ENCODE measurements at regions not wholly inside any gene's neighbourhood (a gene's known extent, or its start where the extent isn't known, plus 50 kb on each side); places are given as distances from the start of the nearest gene placed in this dataset.

- TF ChIP-seq CTCF (IDR thresholded peaks at IDR 0.05), result peak; percentile 48
- Mint-ChIP-seq H3K9me3 (ENCODE audit: low read depth) (no peaks in the 10 kb centered on the region), H3K4me1 (ENCODE audit: low read depth) (peaks cover 17% of the 10 kb centered on the region), H3K27me3 (ENCODE audit: low read depth) (no peaks in the 10 kb centered on the region), H3K27ac (ENCODE audit: unreplicated experiment) (no peak overlapping the region), H3K36me3 (ENCODE audit: low read depth) (peaks cover 1% of the 10 kb centered on the region), H3K4me3 (ENCODE audit: unreplicated experiment) (no peak overlapping the region)
- DNase-seq (ENCODE audit: low spot score), result no peak
Observed at GRCh38 chr1:173408886-173409285, 68.2 kb upstream of the PRDX6 start.

DNA sequence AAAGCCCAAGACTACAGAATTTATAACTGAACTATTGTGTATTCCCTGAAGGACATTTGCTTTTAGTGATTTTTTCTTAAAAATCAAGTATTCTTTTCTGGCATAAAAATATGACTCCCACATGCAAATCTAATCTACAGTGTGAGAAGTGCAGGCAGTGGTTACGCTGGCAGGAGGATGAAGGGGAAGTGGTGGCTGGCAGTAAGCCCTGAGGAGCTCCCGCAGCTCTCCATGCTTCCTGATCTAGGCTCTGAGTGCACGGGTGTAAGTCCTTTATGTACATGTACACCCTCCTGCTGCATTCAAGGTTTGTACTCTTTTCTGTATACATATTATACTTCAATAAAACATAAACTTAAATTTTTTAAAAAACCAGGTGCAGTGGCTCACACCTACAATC, 67.5 kb upstream of the PRDX6 start:
- no peaks in the 10 kb centered on the region for H3K9me3 Mint-ChIP-seq (ENCODE audit: low read depth)
- peak overlapping the region; percentile 8 for H3K27ac Mint-ChIP-seq (ENCODE audit: unreplicated experiment)
- no peak overlapping the region for H3K4me3 Mint-ChIP-seq (ENCODE audit: unreplicated experiment)
- DNase-seq (ENCODE audit: low spot score), result no peak
- peaks cover 17% of the 10 kb centered on the region for H3K4me1 Mint-ChIP-seq (ENCODE audit: low read depth)
- no peak for TF ChIP-seq CTCF (IDR thresholded peaks at IDR 0.05)
- no peaks in the 10 kb centered on the region for H3K27me3 Mint-ChIP-seq (ENCODE audit: low read depth)
- peaks cover 1% of the 10 kb centered on the region for H3K36me3 Mint-ChIP-seq (ENCODE audit: low read depth)

- H3K9me3 Mint-ChIP-seq (ENCODE audit: low read depth), result no peaks in the 10 kb centered on the region
- DNase-seq (ENCODE audit: low spot score), result no peak
- H3K4me3 Mint-ChIP-seq (ENCODE audit: unreplicated experiment), result no peak overlapping the region
- H3K4me1 Mint-ChIP-seq (ENCODE audit: low read depth), result peaks cover 17% of the 10 kb centered on the region
- peak overlapping the region; percentile 8 for H3K27ac Mint-ChIP-seq (ENCODE audit: unreplicated experiment)
- no peaks in the 10 kb centered on the region for H3K27me3 Mint-ChIP-seq (ENCODE audit: low read depth)
- H3K36me3 Mint-ChIP-seq (ENCODE audit: low read depth), result peaks cover 1% of the 10 kb centered on the region
- TF ChIP-seq CTCF (IDR thresholded peaks at IDR 0.05), result no peak
Observed at GRCh38 chr1:173410133-173410793, 66.9 kb upstream of the PRDX6 start.

DNA sequence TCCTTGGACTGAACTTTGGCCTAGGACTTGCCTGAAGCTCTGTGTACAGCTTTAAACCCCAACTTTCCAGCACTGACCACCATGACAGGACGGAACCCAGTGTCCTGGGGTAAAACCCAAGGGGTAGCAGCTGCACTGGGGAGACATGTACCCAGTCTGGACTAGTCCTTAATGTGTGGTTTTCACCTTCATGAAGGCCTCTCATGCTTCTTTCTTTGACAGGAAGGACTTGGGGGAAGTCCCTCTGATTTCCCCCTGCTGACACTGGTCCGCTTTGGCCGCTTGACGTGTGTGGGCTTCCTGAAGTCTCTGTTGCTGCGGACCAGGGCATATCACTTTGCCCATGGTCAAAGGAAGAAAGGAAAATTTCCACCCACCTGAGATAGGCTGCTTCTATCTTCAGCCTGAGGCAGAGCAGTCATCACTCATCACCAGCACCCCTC, 66.3 kb upstream of the PRDX6 start:
- Mint-ChIP-seq H3K4me1 (ENCODE audit: low read depth) (peaks cover 14% of the 10 kb centered on the region), H3K4me3 (ENCODE audit: unreplicated experiment) (no peak overlapping the region), H3K9me3 (ENCODE audit: low read depth) (no peaks in the 10 kb centered on the region), H3K36me3 (ENCODE audit: low read depth) (peaks cover 1% of the 10 kb centered on the region), H3K27ac (ENCODE audit: unreplicated experiment) (no peak overlapping the region), H3K27me3 (ENCODE audit: low read depth) (no peaks in the 10 kb centered on the region)
- no peak for TF ChIP-seq CTCF (IDR thresholded peaks at IDR 0.05)
- no peak for DNase-seq (ENCODE audit: low spot score)

DNA sequence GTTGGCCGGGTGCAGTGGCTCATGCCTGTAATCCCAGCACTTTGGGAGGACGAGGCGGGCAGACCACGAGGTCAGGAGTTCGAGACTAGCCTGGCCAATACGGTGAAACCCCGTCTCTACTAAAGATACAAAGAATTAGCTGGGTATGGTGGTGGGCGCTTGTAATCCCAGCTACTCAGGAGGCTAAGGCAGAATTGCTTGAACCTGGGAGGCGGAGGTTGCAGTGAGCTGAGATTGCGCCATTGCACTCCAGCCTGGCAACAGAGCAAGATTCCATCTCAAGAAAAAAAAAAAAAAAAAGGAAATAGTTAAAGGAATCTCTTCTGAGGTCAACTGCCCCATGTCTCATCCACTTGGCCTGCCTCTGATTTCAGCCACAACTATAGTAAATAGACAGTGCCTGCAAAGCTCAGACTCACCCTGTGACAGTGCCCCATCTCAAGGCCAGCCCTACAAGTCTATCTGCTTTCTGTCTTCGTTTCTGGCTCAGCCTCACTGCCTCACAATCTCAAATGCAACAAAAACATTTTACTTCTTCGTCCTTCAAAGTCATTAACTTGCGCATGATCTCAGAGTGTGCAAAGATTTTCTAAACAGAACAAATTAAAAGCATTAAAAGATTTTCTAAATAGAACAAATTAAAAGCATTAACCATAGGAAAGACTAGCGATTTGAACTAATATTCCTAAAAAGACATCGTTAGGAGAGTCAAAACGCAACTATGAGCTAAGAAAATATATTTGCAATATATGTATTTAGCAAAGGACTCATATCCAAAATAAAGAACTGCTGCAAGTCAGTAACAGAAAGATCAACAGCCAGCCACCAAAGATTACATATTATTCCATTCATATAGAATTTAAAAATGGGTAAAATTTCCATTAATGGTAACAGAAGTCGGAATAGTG, 65.0 kb upstream of the PRDX6 start:
- TF ChIP-seq CTCF (IDR thresholded peaks at IDR 0.05), result no peak
- Mint-ChIP-seq H3K9me3 (ENCODE audit: low read depth) (no peaks in the 10 kb centered on the region), H3K4me1 (ENCODE audit: low read depth) (peaks cover 13% of the 10 kb centered on the region), H3K27me3 (ENCODE audit: low read depth) (no peaks in the 10 kb centered on the region), H3K4me3 (ENCODE audit: unreplicated experiment) (no peak overlapping the region), H3K36me3 (ENCODE audit: low read depth) (peaks cover 3% of the 10 kb centered on the region), H3K27ac (ENCODE audit: unreplicated experiment) (no peak overlapping the region)
- no peak for DNase-seq (ENCODE audit: low spot score)
